ENCODE measurements at regions not wholly inside any gene's neighbourhood (a gene's known extent, or its start where the extent isn't known, plus 50 kb on each side); places are given as distances from the start of the nearest gene placed in this dataset.

DNA sequence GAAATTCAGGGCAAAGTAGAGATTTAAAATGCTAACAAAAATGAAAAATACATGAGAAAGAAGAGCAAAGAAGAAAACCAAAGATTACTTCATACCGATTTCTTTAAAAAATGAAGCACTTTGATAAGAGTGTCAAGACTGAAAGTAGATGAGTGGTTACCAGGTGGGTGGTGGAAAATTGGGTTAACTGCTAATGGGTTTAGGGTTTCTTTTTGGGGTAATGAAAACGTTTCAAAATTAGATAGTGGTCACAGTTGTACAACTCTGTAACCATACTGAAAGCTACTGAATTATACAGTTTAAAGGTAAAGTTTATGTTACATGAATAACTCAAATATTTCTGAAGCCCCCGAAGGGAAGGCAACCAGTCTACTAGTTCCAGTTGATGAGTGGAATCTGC lies 179.4 kb downstream of the NDFIP2 start:
- H2BK120ac ChIP-seq (ENCODE audit: low read depth, low read length) = no peak overlapping the region
- H3K79me1 ChIP-seq (ENCODE audit: low read depth in 1 of 2, low read length in 2 of 2) = no peaks in the 10 kb centered on the region
- no peaks in the 10 kb centered on the region for H4K20me1 ChIP-seq (ENCODE audit: insufficient read depth, low read length)
- no peak overlapping the region for H4K5ac ChIP-seq (ENCODE audit: low read depth, low read length)
- no peak overlapping the region for H3K4ac ChIP-seq (ENCODE audit: low read depth, low read length)
- no peak overlapping the region for H3K56ac ChIP-seq (ENCODE audit: extremely low read depth, insufficient read depth, low read length)
- in situ Hi-C loops (cut with MboI; ENCODE audit: low sequenced_read_pairs) = no loop called here
- no CpG with 5 or more reads among the region's 3 CpGs for WGBS, 2 experiments (ENCODE audit: extremely low coverage in 2 of 2, insufficient read length in 1 of 2)
- H2AFZ ChIP-seq (replicated peaks; ENCODE audit: low read length, poor library complexity) = no peak overlapping the region
- ATAC-seq (ENCODE audit: low read depth) (no peak), DNase-seq (no peak)
- no TSS peak for BruUV-seq (replicated peaks)
- H2AK9ac ChIP-seq (replicated peaks; ENCODE audit: low read depth, low read length, poor library complexity) = no peak overlapping the region
- ChIA-PET POLR2A (ENCODE audit: unreplicated experiment) (no interaction called here), CTCF (interaction anchor here (1.1 kb wide), 1 partner anchor 89 kb away, joined by 3 read pairs; no protein-coding TSS in a partner anchor)
- H3K18ac ChIP-seq (ENCODE audit: low read depth, low read length) = no peak overlapping the region
- H3K4me2 ChIP-seq (ENCODE audit: low read depth, low read length) = no peak overlapping the region
- H3K27ac ChIP-seq (ENCODE audit: insufficient read depth, low read length) = no peak overlapping the region
- H3K14ac ChIP-seq (replicated peaks; ENCODE audit: low read depth, low read length) = no peak overlapping the region
- no peak overlapping the region for H2AK5ac ChIP-seq (ENCODE audit: low read depth, low read length)
- H4K8ac ChIP-seq (ENCODE audit: low read depth in 2 of 2, low read length in 2 of 2) = no peak overlapping the region
- H2BK20ac ChIP-seq (ENCODE audit: low read depth, low read length) = no peak overlapping the region
- no peaks in the 10 kb centered on the region for H3K9me1 ChIP-seq (ENCODE audit: insufficient read depth, low read length)
- no peak overlapping the region for H2BK15ac ChIP-seq (ENCODE audit: low read depth, low read length)
- H2BK5ac ChIP-seq (ENCODE audit: low read depth, low read length, poor library complexity, severe bottlenecking) = no peak overlapping the region
- intact Hi-C loops (cut with micrococcal nuclease) = loop anchor here (10.0 kb wide), 1 partner anchor 1354 kb away; no protein-coding TSS in a partner anchor
- no peak overlapping the region for H4K91ac ChIP-seq (ENCODE audit: insufficient read depth, low read depth, low read length)
- H3K27me3 ChIP-seq (ENCODE audit: control insufficient read depth, insufficient read depth, low read length) = no peaks in the 10 kb centered on the region; the same call in 1 of the 2 replicates
- no peak overlapping the region for H3K23ac ChIP-seq (ENCODE audit: low read depth, low read length)
- H3K4me3 ChIP-seq (ENCODE audit: insufficient read depth, low read depth, low read length) = no peak overlapping the region
- H3K9ac ChIP-seq (ENCODE audit: low read depth, low read length) = no peak overlapping the region
- no peaks in the 10 kb centered on the region for H3K36me3 ChIP-seq (ENCODE audit: control insufficient read depth, insufficient read depth, low read length)
- H3K4me1 ChIP-seq (ENCODE audit: control insufficient read depth, insufficient read depth, low read length) = no peaks in the 10 kb centered on the region
- TF ChIP-seq, protein P1, sequence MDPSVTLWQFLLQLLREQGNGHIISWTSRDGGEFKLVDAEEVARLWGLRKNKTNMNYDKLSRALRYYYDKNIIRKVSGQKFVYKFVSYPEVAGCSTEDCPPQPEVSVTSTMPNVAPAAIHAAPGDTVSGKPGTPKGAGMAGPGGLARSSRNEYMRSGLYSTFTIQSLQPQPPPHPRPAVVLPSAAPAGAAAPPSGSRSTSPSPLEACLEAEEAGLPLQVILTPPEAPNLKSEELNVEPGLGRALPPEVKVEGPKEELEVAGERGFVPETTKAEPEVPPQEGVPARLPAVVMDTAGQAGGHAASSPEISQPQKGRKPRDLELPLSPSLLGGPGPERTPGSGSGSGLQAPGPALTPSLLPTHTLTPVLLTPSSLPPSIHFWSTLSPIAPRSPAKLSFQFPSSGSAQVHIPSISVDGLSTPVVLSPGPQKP (IDR thresholded peaks at IDR 0.05; ENCODE audit: borderline replicate concordance, low read depth, low read length) = no peak
- TF ChIP-seq CHD1 (IDR thresholded peaks at IDR 0.05; ENCODE audit: low read depth, low read length) = no peak
- TF ChIP-seq RFX5 (IDR thresholded peaks at IDR 0.05; ENCODE audit: low read depth, low read length) = no peak
- TF ChIP-seq, protein P2, sequence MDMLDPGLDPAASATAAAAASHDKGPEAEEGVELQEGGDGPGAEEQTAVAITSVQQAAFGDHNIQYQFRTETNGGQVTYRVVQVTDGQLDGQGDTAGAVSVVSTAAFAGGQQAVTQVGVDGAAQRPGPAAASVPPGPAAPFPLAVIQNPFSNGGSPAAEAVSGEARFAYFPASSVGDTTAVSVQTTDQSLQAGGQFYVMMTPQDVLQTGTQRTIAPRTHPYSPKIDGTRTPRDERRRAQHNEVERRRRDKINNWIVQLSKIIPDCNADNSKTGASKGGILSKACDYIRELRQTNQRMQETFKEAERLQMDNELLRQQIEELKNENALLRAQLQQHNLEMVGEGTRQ (IDR thresholded peaks at IDR 0.05; ENCODE audit: low read depth, low read length) = no peak
- no peak for TF ChIP-seq MAFK (IDR thresholded peaks at IDR 0.05; ENCODE audit: low read depth, low read length)
- TF ChIP-seq BHLHE40 (IDR thresholded peaks at IDR 0.05; ENCODE audit: low read depth, low read length) = no peak
- TF ChIP-seq RCOR1 (IDR thresholded peaks at IDR 0.05; ENCODE audit: insufficient replicate concordance, low read length) = no peak
- TF ChIP-seq CEBPB (IDR thresholded peaks at IDR 0.05; ENCODE audit: low read depth, low read length) = no peak
- no peak for TF ChIP-seq POLR2A (IDR thresholded peaks at IDR 0.05; ENCODE audit: low read depth, low read length)
- no peak for TF ChIP-seq MAZ (IDR thresholded peaks at IDR 0.05; ENCODE audit: borderline replicate concordance, low read depth, low read length)
- TF ChIP-seq NFE2L2 (IDR thresholded peaks at IDR 0.05; ENCODE audit: low read depth, low read length) = no peak
- TF ChIP-seq, protein P3, sequence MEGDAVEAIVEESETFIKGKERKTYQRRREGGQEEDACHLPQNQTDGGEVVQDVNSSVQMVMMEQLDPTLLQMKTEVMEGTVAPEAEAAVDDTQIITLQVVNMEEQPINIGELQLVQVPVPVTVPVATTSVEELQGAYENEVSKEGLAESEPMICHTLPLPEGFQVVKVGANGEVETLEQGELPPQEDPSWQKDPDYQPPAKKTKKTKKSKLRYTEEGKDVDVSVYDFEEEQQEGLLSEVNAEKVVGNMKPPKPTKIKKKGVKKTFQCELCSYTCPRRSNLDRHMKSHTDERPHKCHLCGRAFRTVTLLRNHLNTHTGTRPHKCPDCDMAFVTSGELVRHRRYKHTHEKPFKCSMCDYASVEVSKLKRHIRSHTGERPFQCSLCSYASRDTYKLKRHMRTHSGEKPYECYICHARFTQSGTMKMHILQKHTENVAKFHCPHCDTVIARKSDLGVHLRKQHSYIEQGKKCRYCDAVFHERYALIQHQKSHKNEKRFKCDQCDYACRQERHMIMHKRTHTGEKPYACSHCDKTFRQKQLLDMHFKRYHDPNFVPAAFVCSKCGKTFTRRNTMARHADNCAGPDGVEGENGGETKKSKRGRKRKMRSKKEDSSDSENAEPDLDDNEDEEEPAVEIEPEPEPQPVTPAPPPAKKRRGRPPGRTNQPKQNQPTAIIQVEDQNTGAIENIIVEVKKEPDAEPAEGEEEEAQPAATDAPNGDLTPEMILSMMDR (conservative IDR thresholded peaks at IDR 0.05; ENCODE audit: low read depth, low read length) = no peak
- no peak for TF ChIP-seq SMC3 (IDR thresholded peaks at IDR 0.05; ENCODE audit: low read depth, low read length)
- TF ChIP-seq FOS (IDR thresholded peaks at IDR 0.05; ENCODE audit: low read depth, low read length) = no peak
- no peak for TF ChIP-seq MXI1 (IDR thresholded peaks at IDR 0.05; ENCODE audit: borderline replicate concordance, low read depth, low read length)
- TF ChIP-seq RAD21 (IDR thresholded peaks at IDR 0.05; ENCODE audit: low read length) = no peak
- dilution Hi-C loops (cut with HindIII; ENCODE audit: low sequenced_read_pairs, unreplicated experiment) = no loop called here
- H3K9me3 ChIP-seq (ENCODE audit: control insufficient read depth, insufficient read depth, low read length) = no peaks in the 10 kb centered on the region

Measured in IMR-90 (cell line).